GM12865 (cell line): ENCODE measurements at regions not wholly inside any gene's neighbourhood (a gene's known extent, or its start where the extent isn't known, plus 50 kb on each side); places are given as distances from the start of the nearest gene placed in this dataset.

Experiments used
- DNase-seq: peaks from one replicate; pipeline ENCODE4 v3.0.0; 2010; ENCODE audit warnings: low read depth
- H3K4me3 ChIP-seq: 2 replicates; pipeline ENCODE4 v1.5.1; 2011; ENCODE audit warnings: mild to moderate bottlenecking, low read depth, low read length, control low read depth
- TF ChIP-seq, protein P1 (sequence below): IDR thresholded peaks from 2 replicates; pipeline ENCODE4 v1.5.1; 2011; ENCODE audit warnings: low read length, control low read depth, low read depth, inconsistent platforms; ENCODE audit not compliant: insufficient read depth; ENCODE audit errors: missing control alignments

DNA sequence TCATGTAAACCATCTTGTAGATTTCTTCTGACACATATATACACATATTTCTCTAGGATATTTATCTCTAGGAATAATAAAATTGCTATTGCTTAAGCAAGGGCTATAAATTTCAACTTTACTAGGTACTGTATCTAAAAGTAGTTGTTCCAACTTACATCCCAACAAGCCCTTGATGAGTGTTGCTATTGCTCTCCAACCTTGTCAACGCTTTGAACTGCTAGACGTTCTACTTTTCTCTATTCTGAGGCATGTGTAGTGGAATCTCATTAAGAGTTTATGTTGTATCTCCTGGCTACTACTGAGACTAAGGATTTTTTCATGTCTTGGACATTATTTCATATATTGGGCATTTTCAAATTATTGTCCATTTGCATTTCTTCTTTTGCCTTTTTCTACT lies 321.5 kb upstream of the SOX5 start:
- no peak overlapping the region for H3K4me3 ChIP-seq
- DNase-seq: no peak
- TF ChIP-seq, protein P1, sequence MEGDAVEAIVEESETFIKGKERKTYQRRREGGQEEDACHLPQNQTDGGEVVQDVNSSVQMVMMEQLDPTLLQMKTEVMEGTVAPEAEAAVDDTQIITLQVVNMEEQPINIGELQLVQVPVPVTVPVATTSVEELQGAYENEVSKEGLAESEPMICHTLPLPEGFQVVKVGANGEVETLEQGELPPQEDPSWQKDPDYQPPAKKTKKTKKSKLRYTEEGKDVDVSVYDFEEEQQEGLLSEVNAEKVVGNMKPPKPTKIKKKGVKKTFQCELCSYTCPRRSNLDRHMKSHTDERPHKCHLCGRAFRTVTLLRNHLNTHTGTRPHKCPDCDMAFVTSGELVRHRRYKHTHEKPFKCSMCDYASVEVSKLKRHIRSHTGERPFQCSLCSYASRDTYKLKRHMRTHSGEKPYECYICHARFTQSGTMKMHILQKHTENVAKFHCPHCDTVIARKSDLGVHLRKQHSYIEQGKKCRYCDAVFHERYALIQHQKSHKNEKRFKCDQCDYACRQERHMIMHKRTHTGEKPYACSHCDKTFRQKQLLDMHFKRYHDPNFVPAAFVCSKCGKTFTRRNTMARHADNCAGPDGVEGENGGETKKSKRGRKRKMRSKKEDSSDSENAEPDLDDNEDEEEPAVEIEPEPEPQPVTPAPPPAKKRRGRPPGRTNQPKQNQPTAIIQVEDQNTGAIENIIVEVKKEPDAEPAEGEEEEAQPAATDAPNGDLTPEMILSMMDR: no peak

DNA sequence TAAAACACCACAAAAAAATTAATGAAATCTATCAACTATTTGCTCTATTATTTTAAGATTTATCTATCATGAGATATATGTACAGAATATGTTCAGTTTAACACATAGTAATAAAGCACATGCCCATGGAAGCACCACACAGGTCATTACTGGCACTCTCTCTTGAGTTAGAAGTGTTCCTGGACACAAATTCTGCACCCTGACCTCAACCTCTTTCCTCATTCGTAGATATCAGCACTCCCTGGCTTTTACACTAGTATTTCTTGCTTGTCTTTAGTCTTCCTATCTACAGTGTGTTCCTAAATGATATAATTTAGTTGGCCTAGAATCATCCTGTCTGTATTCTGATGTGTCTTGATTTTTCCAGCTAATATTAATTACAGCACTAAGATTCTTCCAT lies 321.0 kb upstream of the SOX5 start:
- DNase-seq: no peak
- no peak overlapping the region for H3K4me3 ChIP-seq
- TF ChIP-seq, protein P1: no peak

DNA sequence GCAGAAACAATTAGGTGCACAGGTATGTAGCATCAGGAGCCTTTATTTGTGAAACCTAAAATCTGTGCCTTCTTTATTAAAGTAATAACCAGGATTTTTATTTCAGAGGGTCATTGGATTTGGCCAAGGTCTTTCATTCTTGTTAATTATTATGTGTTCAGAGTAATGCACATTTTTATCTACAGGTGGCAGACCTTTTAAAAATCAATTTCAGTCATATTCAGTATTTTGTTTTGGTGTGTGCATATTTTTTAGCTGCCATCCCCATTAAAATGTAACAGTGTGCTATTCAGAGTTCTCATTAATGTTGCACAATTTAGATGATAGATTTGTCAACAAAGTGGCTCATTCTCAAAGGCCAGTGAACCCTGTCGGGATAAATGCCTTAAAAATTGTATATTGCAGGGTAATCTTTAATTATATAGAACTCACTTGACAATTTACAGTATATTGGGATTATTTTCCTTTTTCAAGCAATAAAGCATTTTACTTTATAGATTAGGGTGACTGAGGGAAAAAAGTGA lies 319.3 kb upstream of the SOX5 start:
- TF ChIP-seq, protein P1: no peak
- H3K4me3 ChIP-seq: no peak overlapping the region
- no peak for DNase-seq

DNA sequence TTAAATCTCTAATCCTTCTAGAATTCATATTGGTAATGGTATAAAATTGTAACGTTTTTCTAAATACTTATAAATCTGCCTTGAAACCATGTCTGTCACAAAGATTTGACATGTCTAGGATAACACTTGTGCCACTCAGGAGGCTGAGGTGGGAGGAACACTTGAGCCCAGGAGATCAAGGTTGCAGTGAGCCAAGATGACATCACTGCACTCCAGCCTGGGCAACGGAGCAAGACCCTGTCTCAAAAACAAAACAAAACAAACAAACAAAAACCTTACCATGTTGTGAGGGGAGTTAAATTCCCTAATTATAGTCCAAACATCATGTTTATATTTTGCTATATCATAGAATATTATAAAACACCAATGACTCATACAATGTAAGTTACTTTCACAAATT lies 317.5 kb upstream of the SOX5 start:
- no peak for DNase-seq
- no peak overlapping the region for H3K4me3 ChIP-seq
- TF ChIP-seq, protein P1: no peak

DNA sequence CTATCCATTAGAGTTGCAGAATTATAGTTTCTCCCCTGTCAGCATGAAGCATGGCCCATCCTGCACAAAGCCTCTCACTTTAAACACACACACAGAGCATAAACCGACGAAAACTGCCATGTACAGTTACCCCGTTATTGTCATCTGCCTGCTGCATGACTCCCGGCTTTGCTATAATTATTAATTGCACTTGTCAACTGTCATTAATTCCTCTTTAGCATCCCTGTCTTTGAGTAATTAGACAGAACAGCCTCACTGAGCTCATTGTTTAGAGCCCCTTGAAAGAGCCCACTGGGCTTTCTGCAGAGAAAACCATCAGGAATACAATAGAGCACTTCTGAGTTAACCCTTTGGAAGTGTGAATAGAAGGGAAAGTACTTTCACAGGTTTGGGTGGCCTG lies 307.2 kb upstream of the SOX5 start:
- no peak for DNase-seq
- TF ChIP-seq, protein P1: no peak
- no peak overlapping the region for H3K4me3 ChIP-seq

DNA sequence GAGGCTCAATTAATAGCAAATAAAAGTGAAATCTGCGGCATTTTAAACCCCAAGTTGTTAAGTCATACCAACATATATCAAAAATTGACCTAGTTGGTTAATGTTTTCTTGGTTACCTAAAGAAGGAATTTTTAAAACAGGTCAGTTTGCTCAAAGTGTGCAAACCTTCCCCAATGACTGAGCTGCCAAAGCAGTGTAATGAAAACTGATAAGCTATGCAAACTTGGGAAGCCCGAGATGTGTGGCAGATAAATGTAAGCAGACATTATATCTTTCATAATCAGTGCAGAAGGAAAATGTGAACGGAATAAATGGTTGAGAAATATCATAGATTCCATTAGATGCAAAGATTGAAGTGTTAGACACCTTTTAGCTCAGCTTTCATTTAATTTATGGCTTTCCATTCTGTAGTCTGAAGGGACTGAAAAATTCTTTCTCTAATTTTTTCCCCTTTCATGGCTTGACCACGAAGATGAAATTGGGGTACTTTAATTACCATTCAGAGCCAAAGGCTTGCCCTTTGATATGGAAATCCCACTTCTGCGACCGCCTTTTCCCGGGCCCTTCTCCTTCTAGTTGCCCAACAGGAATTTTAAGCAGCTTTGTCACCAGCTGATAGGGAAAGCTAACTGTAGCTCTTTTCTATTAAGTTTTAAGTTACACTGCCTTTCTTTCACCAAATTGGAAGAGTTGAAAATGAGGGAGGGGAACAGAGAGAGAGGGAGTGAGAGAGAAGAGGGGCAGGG lies 306.6 kb upstream of the SOX5 start:
- TF ChIP-seq, protein P1: no peak
- no peak for DNase-seq
- no peak overlapping the region for H3K4me3 ChIP-seq

DNA sequence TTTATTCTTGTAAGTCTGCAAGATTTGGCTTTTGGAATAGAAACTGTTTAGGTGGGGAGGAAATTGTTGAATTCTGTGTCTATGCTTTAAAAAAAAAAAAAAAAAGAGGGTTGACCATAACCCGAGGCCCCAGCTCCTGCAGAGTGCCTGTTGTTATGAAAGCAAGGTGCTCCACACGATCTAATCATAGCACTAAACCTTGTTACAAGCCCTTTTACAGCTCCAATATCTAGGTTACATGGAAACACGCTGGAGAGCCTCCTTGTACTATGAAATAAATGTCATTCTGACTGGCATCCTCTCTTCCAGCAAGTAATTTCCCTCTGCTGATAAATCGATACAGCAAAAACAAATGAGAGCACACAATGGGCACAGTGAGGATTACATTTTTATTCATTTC lies 303.1 kb upstream of the SOX5 start:
- TF ChIP-seq, protein P1: no peak
- no peak for DNase-seq
- no peak overlapping the region for H3K4me3 ChIP-seq
